ENCODE measurements at regions not wholly inside any gene's neighbourhood (a gene's known extent, or its start where the extent isn't known, plus 50 kb on each side); places are given as distances from the start of the nearest gene placed in this dataset.

DNA sequence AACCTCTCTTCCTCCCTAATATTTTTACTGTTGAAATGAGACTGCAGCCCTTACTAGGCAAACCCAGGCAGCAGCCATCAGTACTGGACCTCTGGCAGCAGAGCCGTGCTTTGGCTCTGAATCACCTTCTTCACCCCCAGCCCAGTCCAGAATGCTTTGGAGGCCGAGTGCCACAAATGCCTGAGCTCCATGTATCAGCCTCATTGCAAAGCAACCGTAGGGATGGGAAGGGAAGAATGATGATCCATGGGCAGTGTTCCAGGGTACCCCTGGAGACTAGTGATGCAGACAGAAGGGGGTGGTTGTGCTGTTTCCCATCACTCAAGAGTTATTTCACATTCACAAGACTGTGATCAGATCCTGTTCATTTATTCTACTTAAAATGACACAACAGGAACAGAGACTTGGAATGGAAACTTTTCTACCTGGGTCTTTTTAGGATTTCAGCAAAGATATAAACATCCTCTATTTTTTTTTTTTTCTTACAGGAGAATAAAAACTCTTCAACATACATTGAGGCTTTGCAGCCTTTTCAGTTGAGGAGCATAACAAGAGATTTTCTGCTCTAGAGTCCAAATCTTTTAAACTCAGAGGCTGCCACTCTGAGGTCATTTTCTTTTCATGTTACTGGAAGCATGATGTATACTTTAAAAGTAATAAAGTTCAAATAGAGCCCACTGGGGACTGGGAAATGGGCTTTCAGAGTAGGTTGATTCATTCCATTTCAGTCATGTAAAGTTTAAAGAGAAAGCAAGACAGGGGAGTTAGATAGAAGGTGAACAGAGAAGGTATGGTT is 138.3 kb downstream of the KCNJ2 start:
- DNase-seq (ENCODE audit: low read depth), result no peak
- TF ChIP-seq, protein P1, sequence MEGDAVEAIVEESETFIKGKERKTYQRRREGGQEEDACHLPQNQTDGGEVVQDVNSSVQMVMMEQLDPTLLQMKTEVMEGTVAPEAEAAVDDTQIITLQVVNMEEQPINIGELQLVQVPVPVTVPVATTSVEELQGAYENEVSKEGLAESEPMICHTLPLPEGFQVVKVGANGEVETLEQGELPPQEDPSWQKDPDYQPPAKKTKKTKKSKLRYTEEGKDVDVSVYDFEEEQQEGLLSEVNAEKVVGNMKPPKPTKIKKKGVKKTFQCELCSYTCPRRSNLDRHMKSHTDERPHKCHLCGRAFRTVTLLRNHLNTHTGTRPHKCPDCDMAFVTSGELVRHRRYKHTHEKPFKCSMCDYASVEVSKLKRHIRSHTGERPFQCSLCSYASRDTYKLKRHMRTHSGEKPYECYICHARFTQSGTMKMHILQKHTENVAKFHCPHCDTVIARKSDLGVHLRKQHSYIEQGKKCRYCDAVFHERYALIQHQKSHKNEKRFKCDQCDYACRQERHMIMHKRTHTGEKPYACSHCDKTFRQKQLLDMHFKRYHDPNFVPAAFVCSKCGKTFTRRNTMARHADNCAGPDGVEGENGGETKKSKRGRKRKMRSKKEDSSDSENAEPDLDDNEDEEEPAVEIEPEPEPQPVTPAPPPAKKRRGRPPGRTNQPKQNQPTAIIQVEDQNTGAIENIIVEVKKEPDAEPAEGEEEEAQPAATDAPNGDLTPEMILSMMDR (IDR thresholded peaks at IDR 0.05; ENCODE audit: insufficient read depth, low read depth, low read length, missing control alignments), result no peak
- H3K4me3 ChIP-seq (ENCODE audit: low read length), result no peak overlapping the region

DNA sequence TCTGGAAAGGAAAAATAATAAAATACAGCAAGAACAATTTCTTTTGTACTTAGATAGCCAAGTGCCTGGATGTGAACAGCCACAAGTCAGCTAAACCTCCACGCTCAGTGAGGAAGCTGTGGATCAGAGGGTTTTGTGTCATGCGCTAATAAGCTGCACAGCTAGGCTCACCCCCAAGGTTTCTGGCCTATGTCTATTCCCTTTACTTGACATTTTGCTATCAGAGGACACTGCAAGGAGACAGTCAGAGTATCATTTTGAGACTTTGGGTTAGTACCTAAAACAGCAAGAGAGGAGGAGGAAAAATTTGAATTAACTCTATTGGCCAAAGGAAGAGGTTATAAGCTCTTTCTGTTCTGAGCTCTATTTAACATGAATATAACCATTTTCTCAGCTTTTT is 139.3 kb downstream of the KCNJ2 start:
- no peak for DNase-seq (ENCODE audit: low read depth)
- no peak overlapping the region for H3K4me3 ChIP-seq (ENCODE audit: low read length)
- TF ChIP-seq, protein P1 (IDR thresholded peaks at IDR 0.05; ENCODE audit: insufficient read depth, low read depth, low read length, missing control alignments), result no peak

DNA sequence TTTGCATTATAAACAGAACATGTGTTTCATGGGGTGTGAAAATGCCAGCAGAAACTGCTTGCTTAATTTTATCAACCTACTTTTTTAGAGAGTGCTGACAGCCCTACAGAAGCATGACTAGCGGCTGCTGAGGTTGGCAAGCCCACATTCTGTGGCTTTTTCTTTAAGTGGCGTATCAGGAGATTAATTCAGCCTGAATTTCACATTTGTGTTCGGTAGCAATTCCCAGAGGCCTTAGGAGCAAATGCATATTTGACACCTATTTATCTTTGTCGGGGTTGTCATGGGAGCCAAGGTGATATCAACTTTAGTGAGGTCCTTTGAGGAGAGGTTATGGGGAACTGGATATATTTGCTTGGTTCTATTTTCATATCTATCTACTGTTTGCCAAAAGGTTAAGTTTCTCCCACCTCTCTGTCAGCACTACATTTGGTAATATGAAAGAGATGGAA is 140.9 kb downstream of the KCNJ2 start:
- TF ChIP-seq, protein P1 (IDR thresholded peaks at IDR 0.05; ENCODE audit: insufficient read depth, low read depth, low read length, missing control alignments), result no peak

DNA sequence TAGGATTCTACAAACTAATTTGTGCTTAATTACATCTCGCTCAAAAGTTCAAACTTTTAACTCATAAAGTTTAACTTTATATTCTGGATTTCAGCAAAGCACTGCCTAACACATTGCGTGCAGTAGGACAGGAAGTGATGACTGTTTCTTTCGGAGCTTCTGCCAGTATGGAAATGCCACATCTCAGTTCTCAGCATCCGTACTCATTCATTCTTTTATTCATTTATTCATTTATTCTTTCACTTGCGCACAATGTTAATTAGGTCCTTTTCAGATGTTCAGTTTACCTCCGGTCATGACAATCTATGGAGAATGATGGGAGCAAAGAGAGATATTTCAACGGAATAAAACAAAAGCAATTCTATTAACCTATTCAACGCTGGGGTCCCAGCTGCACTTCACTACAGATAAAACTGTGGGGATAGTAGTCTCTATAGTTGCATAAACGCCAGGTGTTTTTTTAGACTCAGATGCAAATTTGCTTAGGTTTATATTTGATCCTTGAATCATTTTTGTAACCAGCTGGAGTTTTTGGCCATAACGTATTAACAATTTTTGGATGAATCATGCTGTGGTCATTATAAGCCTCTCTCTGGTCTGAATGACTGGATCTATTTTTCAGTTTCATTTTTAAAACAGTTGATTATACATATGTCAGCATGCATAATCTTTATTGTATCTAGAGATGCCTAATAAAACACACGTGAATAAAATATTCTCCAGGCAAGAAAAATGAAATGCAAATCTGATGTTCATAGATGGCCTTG is 143.9 kb downstream of the KCNJ2 start:
- DNase-seq (ENCODE audit: low read depth), result no peak
- no peak overlapping the region for H3K4me3 ChIP-seq (ENCODE audit: low read length)
- TF ChIP-seq, protein P1 (IDR thresholded peaks at IDR 0.05; ENCODE audit: insufficient read depth, low read depth, low read length, missing control alignments), result no peak

More for the DNA sequence above, 140.9 kb downstream of the KCNJ2 start:
- no peak for DNase-seq (ENCODE audit: low read depth)
- H3K4me3 ChIP-seq (ENCODE audit: low read length), result no peak overlapping the region

DNA sequence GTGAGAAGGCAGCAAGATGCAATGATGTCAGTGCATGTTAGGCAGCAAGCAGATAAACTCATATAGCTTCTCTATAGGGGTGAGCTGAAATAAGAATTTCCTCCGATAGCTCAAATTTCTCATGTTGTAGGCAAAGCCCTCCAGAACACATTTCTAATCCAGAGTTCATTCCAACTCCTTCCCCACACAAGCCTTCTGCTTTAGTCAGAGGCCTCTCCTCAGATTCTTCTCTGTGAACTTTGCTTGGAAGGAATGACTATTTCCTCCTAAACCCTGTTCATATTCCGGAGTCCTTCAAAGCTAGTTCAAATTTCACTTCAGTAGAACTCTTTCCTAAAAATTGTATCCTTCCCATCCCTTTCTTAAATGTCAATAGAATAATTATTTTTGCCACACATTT is 144.8 kb downstream of the KCNJ2 start:
- no peak overlapping the region for H3K4me3 ChIP-seq (ENCODE audit: low read length)
- TF ChIP-seq, protein P1 (IDR thresholded peaks at IDR 0.05; ENCODE audit: insufficient read depth, low read depth, low read length, missing control alignments), result no peak
- no peak for DNase-seq (ENCODE audit: low read depth)

DNA sequence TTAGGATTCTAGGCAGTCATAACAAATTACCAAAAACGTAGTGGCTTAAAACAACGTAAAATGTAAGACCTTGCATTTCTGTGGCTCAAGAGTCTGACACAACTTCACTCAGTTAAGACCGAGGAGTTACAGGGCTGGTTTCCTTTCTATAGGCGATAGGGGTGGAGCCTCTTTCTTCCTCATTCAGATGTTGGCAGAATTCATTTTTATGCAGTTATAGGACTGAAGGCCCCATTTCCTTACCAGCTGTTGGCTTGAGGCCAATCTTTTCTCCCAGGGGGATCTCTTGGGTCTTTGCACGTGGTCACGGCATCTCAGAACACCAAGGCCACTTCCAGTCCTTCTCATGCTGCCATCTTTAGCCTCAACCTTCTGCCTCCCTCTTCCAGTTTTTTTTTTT is 145.2 kb downstream of the KCNJ2 start:
- no peak overlapping the region for H3K4me3 ChIP-seq (ENCODE audit: low read length)
- TF ChIP-seq, protein P1 (IDR thresholded peaks at IDR 0.05; ENCODE audit: insufficient read depth, low read depth, low read length, missing control alignments), result no peak
- DNase-seq (ENCODE audit: low read depth), result no peak
